Mesendoderm (in vitro differentiated cells): ENCODE measurements at regions not wholly inside any gene's neighbourhood (a gene's known extent, or its start where the extent isn't known, plus 50 kb on each side); places are given as distances from the start of the nearest gene placed in this dataset. TPM values are rescaled to one million over a fixed set of nuclear protein-coding genes. Genes with fewer than 3 reads are reported as not detected.

Experiments used
- DNase-seq: peaks from one replicate; pipeline ENCODE4 v3.0.0; 2013
- H2AK5ac ChIP-seq: 2 replicates; pipeline ENCODE4 v1.6.1; 2013; ENCODE audit warnings: low read length, inconsistent platforms
- H2BK120ac ChIP-seq: 2 replicates; pipeline ENCODE4 v1.6.1; 2013; ENCODE audit warnings: low read depth, mild to moderate bottlenecking, low read length, moderate library complexity, mixed read lengths
- H2BK15ac ChIP-seq: replicated peaks from 2 replicates; pipeline ENCODE4 v1.6.1; 2013; ENCODE audit warnings: low read depth, mild to moderate bottlenecking, moderate library complexity
- H2BK5ac ChIP-seq: 2 replicates; pipeline ENCODE4 v1.6.1; 2013; ENCODE audit warnings: low read length, inconsistent platforms
- H3K18ac ChIP-seq: 2 replicates; pipeline ENCODE4 v1.6.1; 2013; ENCODE audit warnings: mild to moderate bottlenecking, low read length, mixed read lengths
- H3K23ac ChIP-seq: one replicate; pipeline ENCODE4 v1.6.1; 2013; ENCODE audit warnings: low read length
- H3K27ac ChIP-seq: 2 replicates; pipeline ENCODE4 v1.5.1; 2013; ENCODE audit warnings: low read depth, mild to moderate bottlenecking, inconsistent platforms, low read length, moderate library complexity
- H3K27me3 ChIP-seq: 2 replicates; pipeline ENCODE4 v1.6.1; 2013; ENCODE audit warnings: low read length, control low read depth, mild to moderate bottlenecking, inconsistent platforms; ENCODE audit not compliant: insufficient read depth, poor library complexity
- H3K36me3 ChIP-seq: 2 replicates; pipeline ENCODE4 v1.6.1; 2013; ENCODE audit warnings: low read length, inconsistent platforms; ENCODE audit not compliant: control insufficient read depth, insufficient read depth
- H3K4ac ChIP-seq: one replicate; pipeline ENCODE4 v1.6.1; 2013; ENCODE audit warnings: low read depth, mild to moderate bottlenecking, low read length, moderate library complexity
- H3K4me1 ChIP-seq: 2 replicates; pipeline ENCODE4 v1.6.1; 2013; ENCODE audit warnings: low read depth, low read length, inconsistent platforms; ENCODE audit not compliant: control insufficient read depth
- H3K4me2 ChIP-seq: 2 replicates; pipeline ENCODE4 v1.6.1; 2013; ENCODE audit warnings: low read length
- H3K4me3 ChIP-seq: 2 replicates; pipeline ENCODE4 v1.5.1; 2013; ENCODE audit warnings: mild to moderate bottlenecking, low read length
- H3K56ac ChIP-seq: one replicate; pipeline ENCODE4 v1.6.1; 2013; ENCODE audit warnings: low read length
- H3K79me1 ChIP-seq: 2 replicates; pipeline ENCODE4 v1.6.1; 2013; ENCODE audit warnings: low read length, inconsistent platforms
- H3K79me2 ChIP-seq: 2 replicates; pipeline ENCODE4 v1.6.1; 2013; ENCODE audit warnings: mild to moderate bottlenecking, low read length; ENCODE audit not compliant: control insufficient read depth, insufficient read depth
- H3K9ac ChIP-seq: 2 replicates; pipeline ENCODE4 v1.6.1; 2013; ENCODE audit warnings: low read length, inconsistent platforms
- H4K5ac ChIP-seq: one replicate; pipeline ENCODE4 v1.6.1; 2013; ENCODE audit warnings: low read length
- H4K8ac ChIP-seq: one replicate; pipeline ENCODE4 v1.6.1; 2013; ENCODE audit warnings: low read depth, mild to moderate bottlenecking, control low read depth, low read length, moderate library complexity
- WGBS: extraction: QIAGEN DNeasy Blood & Tissue Kit; methylation state at CpG from one replicate; pipeline ENCODE4 v1.1.7; 2013; ENCODE audit warnings: low lambda C conversion rate, missing lambda C conversion rate; ENCODE audit not compliant: insufficient coverage; ENCODE audit errors: extremely low coverage; 5-methylcytosine and 5-hydroxymethylcytosine counted together
- small RNA-seq: library from polyadenylated mRNA; stranded (forward); fragments of <200 nt; extraction: miRNeasy Mini kit (QIAGEN cat#:217004); gene quantifications from one replicate; pipeline ENCODE3, GENCODE V24; 2013; ENCODE audit not compliant: insufficient read depth

GRCh38 chr6:166222631-166223030, 55.0 kb upstream of the TBXT start:
- Histone ChIP-seq H2BK15ac (no peak overlapping the region), H3K23ac (no peak overlapping the region), H3K4me1 (peaks cover 8% of the 10 kb centered on the region), H3K4me2 (no peak overlapping the region), H4K5ac (no peak overlapping the region), H3K4me3 (no peak overlapping the region), H3K9ac (no peak overlapping the region), H3K18ac (no peak overlapping the region), H2BK120ac (no peak overlapping the region), H3K36me3 (no peaks in the 10 kb centered on the region), H2BK5ac (no peak overlapping the region), H2AK5ac (no peak overlapping the region), H3K4ac (no peak overlapping the region), H4K8ac (no peak overlapping the region), H3K56ac (no peak overlapping the region), H3K79me2 (no peaks in the 10 kb centered on the region), H3K79me1 (no peaks in the 10 kb centered on the region), H3K27ac (no peak overlapping the region), H3K27me3 (peaks cover 2% of the 10 kb centered on the region)
- no CpG with 5 or more reads among the region's 9 CpGs for WGBS
- no peak for DNase-seq

- H3K23ac ChIP-seq = no peak overlapping the region
- no peak overlapping the region for H2AK5ac ChIP-seq
- no peak overlapping the region for H2BK5ac ChIP-seq
- H4K8ac ChIP-seq = no peak overlapping the region
- H3K4me2 ChIP-seq = no peak overlapping the region
- H3K9ac ChIP-seq = no peak overlapping the region
- no peak overlapping the region for H3K56ac ChIP-seq
- no CpG with 5 or more reads among the region's 12 CpGs for WGBS
- H3K4me3 ChIP-seq = no peak overlapping the region
- no peak overlapping the region for H2BK120ac ChIP-seq
- H3K27ac ChIP-seq = no peak overlapping the region
- no peak overlapping the region for H2BK15ac ChIP-seq
- H3K18ac ChIP-seq = no peak overlapping the region
- H3K79me1 ChIP-seq = no peaks in the 10 kb centered on the region
- H4K5ac ChIP-seq = no peak overlapping the region
- no peaks in the 10 kb centered on the region for H3K79me2 ChIP-seq
- peaks cover 8% of the 10 kb centered on the region for H3K4me1 ChIP-seq
- no peak for DNase-seq
- H3K4ac ChIP-seq = no peak overlapping the region
- H3K27me3 ChIP-seq = peaks cover 2% of the 10 kb centered on the region
- H3K36me3 ChIP-seq = no peaks in the 10 kb centered on the region
These were observed 54.0 kb upstream of the TBXT start for GRCh38 chr6:166221636-166222035.

DNA sequence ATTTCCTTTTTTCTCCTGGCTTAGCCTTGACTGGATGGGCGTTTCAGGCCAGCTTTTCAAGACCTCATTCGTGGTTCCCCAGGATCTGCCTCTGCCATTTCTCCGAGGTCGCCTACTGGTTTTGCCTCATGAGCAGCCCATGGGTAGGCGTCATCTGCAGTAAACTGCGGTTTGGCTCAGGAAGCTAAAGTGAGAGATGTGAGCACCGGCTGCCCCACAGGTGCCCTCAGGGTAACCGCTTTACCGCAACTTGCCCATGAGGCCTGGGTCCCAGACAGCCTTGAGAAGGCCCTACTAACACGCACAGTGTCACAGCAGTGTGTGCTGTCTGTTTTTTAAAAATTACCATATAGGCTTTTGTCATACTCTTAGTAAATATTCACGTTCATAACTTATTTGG, 53.4 kb upstream of the TBXT start:
- no peak overlapping the region for H2BK5ac ChIP-seq
- H3K56ac ChIP-seq = no peak overlapping the region
- H3K9ac ChIP-seq = no peak overlapping the region
- H3K27me3 ChIP-seq = peaks cover 2% of the 10 kb centered on the region
- no peaks in the 10 kb centered on the region for H3K79me2 ChIP-seq
- no peaks in the 10 kb centered on the region for H3K36me3 ChIP-seq
- H3K4me1 ChIP-seq = peaks cover 8% of the 10 kb centered on the region
- H3K18ac ChIP-seq = peak overlapping the region; percentile 30
- no peak overlapping the region for H2BK15ac ChIP-seq
- no peak for DNase-seq
- no peak overlapping the region for H2BK120ac ChIP-seq
- no peak overlapping the region for H3K4ac ChIP-seq
- WGBS = no CpG with 5 or more reads among the region's 11 CpGs
- H4K5ac ChIP-seq = no peak overlapping the region
- no peak overlapping the region for H2AK5ac ChIP-seq
- H3K79me1 ChIP-seq = no peaks in the 10 kb centered on the region
- no peak overlapping the region for H3K27ac ChIP-seq
- no peak overlapping the region for H3K23ac ChIP-seq
- H4K8ac ChIP-seq = no peak overlapping the region
- no peak overlapping the region for H3K4me2 ChIP-seq
- no peak overlapping the region for H3K4me3 ChIP-seq

Small RNA genes lying in the stretch of these regions (small RNA-seq; reads per million reads assigned to genes)
- gene AL121956.5 (not detected), gene GNG5P1 (not detected)
